ENCODE measurements at regions not wholly inside any gene's neighbourhood (a gene's known extent, or its start where the extent isn't known, plus 50 kb on each side); places are given as distances from the start of the nearest gene placed in this dataset.

DNA sequence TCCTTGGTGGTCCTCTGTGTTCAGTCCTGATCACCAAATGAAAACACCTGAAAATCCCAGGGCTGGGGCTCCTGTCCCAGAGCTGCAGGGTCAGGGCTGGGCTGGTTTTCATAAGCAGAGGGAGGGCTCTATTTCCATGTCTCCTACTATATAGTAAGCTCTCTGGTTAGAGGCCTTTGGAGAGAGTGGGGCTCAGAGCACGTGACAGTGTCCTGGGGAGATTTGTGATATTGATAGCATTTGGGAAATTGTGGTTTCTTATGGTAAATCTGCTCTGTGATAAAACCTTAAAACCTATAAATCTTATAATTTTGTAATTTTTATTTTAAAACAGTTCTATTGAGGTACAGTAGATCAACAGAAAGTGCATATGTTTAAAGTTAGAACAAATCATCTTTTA lies 1202.2 kb downstream of the TMEM121 start:
- TF ChIP-seq, protein P1, sequence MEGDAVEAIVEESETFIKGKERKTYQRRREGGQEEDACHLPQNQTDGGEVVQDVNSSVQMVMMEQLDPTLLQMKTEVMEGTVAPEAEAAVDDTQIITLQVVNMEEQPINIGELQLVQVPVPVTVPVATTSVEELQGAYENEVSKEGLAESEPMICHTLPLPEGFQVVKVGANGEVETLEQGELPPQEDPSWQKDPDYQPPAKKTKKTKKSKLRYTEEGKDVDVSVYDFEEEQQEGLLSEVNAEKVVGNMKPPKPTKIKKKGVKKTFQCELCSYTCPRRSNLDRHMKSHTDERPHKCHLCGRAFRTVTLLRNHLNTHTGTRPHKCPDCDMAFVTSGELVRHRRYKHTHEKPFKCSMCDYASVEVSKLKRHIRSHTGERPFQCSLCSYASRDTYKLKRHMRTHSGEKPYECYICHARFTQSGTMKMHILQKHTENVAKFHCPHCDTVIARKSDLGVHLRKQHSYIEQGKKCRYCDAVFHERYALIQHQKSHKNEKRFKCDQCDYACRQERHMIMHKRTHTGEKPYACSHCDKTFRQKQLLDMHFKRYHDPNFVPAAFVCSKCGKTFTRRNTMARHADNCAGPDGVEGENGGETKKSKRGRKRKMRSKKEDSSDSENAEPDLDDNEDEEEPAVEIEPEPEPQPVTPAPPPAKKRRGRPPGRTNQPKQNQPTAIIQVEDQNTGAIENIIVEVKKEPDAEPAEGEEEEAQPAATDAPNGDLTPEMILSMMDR (IDR thresholded peaks at IDR 0.05; ENCODE audit: low read depth, low read length, poor library complexity, severe bottlenecking), result no peak
- TF ChIP-seq EZH2phosphoT487 (IDR thresholded peaks at IDR 0.05; ENCODE audit: borderline replicate concordance, low read length), result no peak
- Histone ChIP-seq H3K4me2 (ENCODE audit: low read length) (no peak overlapping the region), H4K20me1 (ENCODE audit: control insufficient read depth, insufficient read depth, low read depth, low read length) (no peaks in the 10 kb centered on the region), H3K9me2 (replicated peaks; ENCODE audit: control insufficient read depth, low read length) (no peaks in the 10 kb centered on the region), H3F3A (ENCODE audit: control insufficient read depth, insufficient read depth) (no peaks in the 10 kb centered on the region), H3K27ac (ENCODE audit: low read depth, low read length) (no peak overlapping the region), H3K4me3 (ENCODE audit: low read length) (no peak overlapping the region), H3K9me3 (ENCODE audit: control insufficient read depth, insufficient read depth, low read length) (no peaks in the 10 kb centered on the region), H3K79me2 (ENCODE audit: control insufficient read depth, low read length) (no peaks in the 10 kb centered on the region), H3K27me3 (ENCODE audit: control insufficient read depth, low read length) (no peaks in the 10 kb centered on the region), H3K36me3 (ENCODE audit: control insufficient read depth, low read length) (no peaks in the 10 kb centered on the region), H3K4me1 (ENCODE audit: control insufficient read depth, low read length) (peaks cover 17% of the 10 kb centered on the region; the same call in 1 of the 2 replicates)

DNA sequence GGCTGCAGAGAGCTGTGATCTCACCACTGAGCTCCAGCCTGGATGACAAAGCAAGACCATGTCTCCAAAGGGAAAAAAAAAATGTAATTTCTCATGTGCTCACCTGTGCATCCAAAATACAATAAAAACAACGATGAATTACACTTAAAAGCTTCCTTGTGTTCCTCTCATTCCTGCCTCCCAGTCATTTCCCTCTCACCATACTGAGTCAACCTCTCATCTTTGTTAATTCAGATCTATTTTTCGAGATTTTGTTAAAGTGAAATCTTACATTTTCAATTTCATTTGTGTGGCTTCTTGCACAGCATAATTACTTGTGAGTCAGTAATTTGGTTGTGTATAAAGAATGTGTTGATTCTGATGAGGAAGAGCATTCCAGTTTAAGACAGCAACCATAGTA lies 1203.2 kb downstream of the TMEM121 start:
- no peak overlapping the region for H3K4me3 ChIP-seq (ENCODE audit: low read length)
- H3K36me3 ChIP-seq (ENCODE audit: control insufficient read depth, low read length), result no peaks in the 10 kb centered on the region
- no peak overlapping the region for H3K4me2 ChIP-seq (ENCODE audit: low read length)
- H3K9me3 ChIP-seq (ENCODE audit: control insufficient read depth, insufficient read depth, low read length), result no peaks in the 10 kb centered on the region
- no peaks in the 10 kb centered on the region for H3F3A ChIP-seq (ENCODE audit: control insufficient read depth, insufficient read depth)
- H3K27me3 ChIP-seq (ENCODE audit: control insufficient read depth, low read length), result no peaks in the 10 kb centered on the region
- no peaks in the 10 kb centered on the region for H3K79me2 ChIP-seq (ENCODE audit: control insufficient read depth, low read length)
- no peaks in the 10 kb centered on the region for H3K9me2 ChIP-seq (replicated peaks; ENCODE audit: control insufficient read depth, low read length)
- no peak overlapping the region for H3K27ac ChIP-seq (ENCODE audit: low read depth, low read length)
- peaks cover 17% of the 10 kb centered on the region; the same call in 1 of the 2 replicates for H3K4me1 ChIP-seq (ENCODE audit: control insufficient read depth, low read length)
- TF ChIP-seq, protein P1 (IDR thresholded peaks at IDR 0.05; ENCODE audit: low read depth, low read length, poor library complexity, severe bottlenecking), result no peak
- TF ChIP-seq EZH2phosphoT487 (IDR thresholded peaks at IDR 0.05; ENCODE audit: borderline replicate concordance, low read length), result no peak
- H4K20me1 ChIP-seq (ENCODE audit: control insufficient read depth, insufficient read depth, low read depth, low read length), result no peaks in the 10 kb centered on the region

DNA sequence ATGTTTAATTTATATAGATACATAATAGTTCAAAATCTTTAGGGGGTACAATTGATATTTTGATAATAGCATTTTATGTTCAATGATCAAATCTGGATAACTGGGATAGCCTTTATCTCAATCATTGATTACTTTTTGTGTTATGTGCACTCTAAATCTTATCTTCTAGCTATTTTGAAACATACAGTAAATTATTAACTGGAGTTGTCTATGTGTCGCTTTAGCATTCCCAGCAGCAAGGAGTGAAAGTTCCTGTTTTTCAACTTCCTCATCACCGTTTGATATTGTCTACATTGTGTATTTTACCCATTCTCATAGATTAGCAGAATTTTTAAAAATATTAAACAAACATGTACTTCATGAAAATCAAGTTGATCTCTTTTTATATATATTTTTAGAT lies 1207.4 kb downstream of the TMEM121 start:
- Histone ChIP-seq H3K79me2 (ENCODE audit: control insufficient read depth, low read length) (no peaks in the 10 kb centered on the region), H3K4me3 (ENCODE audit: low read length) (no peak overlapping the region), H3K27ac (ENCODE audit: low read depth, low read length) (no peak overlapping the region), H3K9me2 (replicated peaks; ENCODE audit: control insufficient read depth, low read length) (no peaks in the 10 kb centered on the region), H3K9me3 (ENCODE audit: control insufficient read depth, insufficient read depth, low read length) (no peaks in the 10 kb centered on the region; the same call in 1 of the 2 replicates), H3K36me3 (ENCODE audit: control insufficient read depth, low read length) (no peaks in the 10 kb centered on the region), H3K4me2 (ENCODE audit: low read length) (no peak overlapping the region), H3F3A (ENCODE audit: control insufficient read depth, insufficient read depth) (no peaks in the 10 kb centered on the region), H3K27me3 (ENCODE audit: control insufficient read depth, low read length) (no peaks in the 10 kb centered on the region), H4K20me1 (ENCODE audit: control insufficient read depth, insufficient read depth, low read depth, low read length) (no peaks in the 10 kb centered on the region), H3K4me1 (ENCODE audit: control insufficient read depth, low read length) (peaks cover 5% of the 10 kb centered on the region; the same call in 1 of the 2 replicates)
- no peak for TF ChIP-seq EZH2phosphoT487 (IDR thresholded peaks at IDR 0.05; ENCODE audit: borderline replicate concordance, low read length)
- TF ChIP-seq, protein P1 (IDR thresholded peaks at IDR 0.05; ENCODE audit: low read depth, low read length, poor library complexity, severe bottlenecking), result no peak

All from DOHH2 (cell line).